HEK293T (cell line): ENCODE measurements at regions not wholly inside any gene's neighbourhood (a gene's known extent, or its start where the extent isn't known, plus 50 kb on each side); places are given as distances from the start of the nearest gene placed in this dataset.

ENCODE experiments used
- ARNT ChIP-seq: fragments of 450-650 bp; IDR thresholded peaks from 2 replicates; pipeline ENCODE4 v1.6.1; 2017; ENCODE audit warnings: mild to moderate bottlenecking
- CTBP1 ChIP-seq: fragments of 450-650 bp; IDR thresholded peaks from 2 replicates; pipeline ENCODE4 v1.6.1; 2016; ENCODE audit warnings: borderline replicate concordance
- SP1 ChIP-seq: fragments of 450-650 bp; IDR thresholded peaks from 2 replicates; pipeline ENCODE4 v1.6.1; 2017
- SUZ12 ChIP-seq: fragments of 450-650 bp; IDR thresholded peaks from 2 replicates; pipeline ENCODE4 v1.6.1; 2016; ENCODE audit warnings: mild to moderate bottlenecking

- TF ChIP-seq ARNT (no peak), CTBP1 (no peak), SUZ12 (no peak), SP1 (no peak)
These were observed 717.6 kb downstream of the FSCB start for GRCh38 chr14:43789458-43789857.
